ENCODE measurements at regions not wholly inside any gene's neighbourhood (a gene's known extent, or its start where the extent isn't known, plus 50 kb on each side); places are given as distances from the start of the nearest gene placed in this dataset.
"Not testable (repeated sequence)": the region's sequence is repeated elsewhere in the genome, so short reads cannot be mapped to it uniquely, and the experiment has no call there.

DNA sequence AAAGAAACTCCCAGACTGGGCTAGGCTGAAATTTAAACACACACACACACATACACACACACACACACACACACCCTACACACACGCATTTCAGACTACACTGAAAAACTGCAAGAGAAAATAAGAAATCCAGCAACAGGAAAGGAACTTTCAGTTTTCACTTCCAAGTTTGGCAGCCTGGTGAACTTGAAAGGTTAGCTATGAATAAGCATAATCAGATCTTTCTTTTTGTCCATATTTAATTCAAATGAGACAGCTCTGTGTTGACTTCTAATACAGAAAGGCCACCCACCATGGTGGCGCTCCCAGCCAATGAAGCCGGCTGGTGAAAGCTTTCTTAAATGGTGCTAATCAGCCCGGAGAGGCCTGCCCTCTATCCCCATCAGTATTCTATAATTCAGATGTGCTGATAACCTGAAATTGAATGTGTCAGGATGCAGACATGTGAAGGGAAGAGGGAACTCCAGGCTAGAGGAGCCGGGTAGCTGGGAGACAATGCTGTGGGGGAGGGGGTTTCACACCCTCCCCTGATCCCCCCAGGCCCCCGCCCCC is 108.3 kb upstream of the ZNF536 start:
- DNase-seq = no peak
- Histone ChIP-seq H3K27me3 (replicated peaks in 1 of 7) (peaks cover 0 to 51% (median 0%) of the 10 kb centered on the region in 7 donors), H3K27ac (no peak overlapping the region), H3K9me3 (no peaks in the 10 kb centered on the region), H3K4me3 (no peak overlapping the region), H3K36me3 (no peaks in the 10 kb centered on the region), H3K4me1 (no peaks in the 10 kb centered on the region)
- WGBS, 5 donors = 28 to 36% (median 32%) methylated on average over 6 of the region's 6 CpGs
- TF ChIP-seq CTCF (IDR thresholded peaks at IDR 0.05 in 8 of 11, conservative IDR thresholded peaks at IDR 0.05 in 3 of 11) = no peak
- no peak for TF ChIP-seq POLR2AphosphoS5 (IDR thresholded peaks at IDR 0.05)
- TF ChIP-seq POLR2A (IDR thresholded peaks at IDR 0.05) = no peak
- intact Hi-C loops (cut with DNase I; ENCODE audit: low total_unique reads) = no loop called here

DNA sequence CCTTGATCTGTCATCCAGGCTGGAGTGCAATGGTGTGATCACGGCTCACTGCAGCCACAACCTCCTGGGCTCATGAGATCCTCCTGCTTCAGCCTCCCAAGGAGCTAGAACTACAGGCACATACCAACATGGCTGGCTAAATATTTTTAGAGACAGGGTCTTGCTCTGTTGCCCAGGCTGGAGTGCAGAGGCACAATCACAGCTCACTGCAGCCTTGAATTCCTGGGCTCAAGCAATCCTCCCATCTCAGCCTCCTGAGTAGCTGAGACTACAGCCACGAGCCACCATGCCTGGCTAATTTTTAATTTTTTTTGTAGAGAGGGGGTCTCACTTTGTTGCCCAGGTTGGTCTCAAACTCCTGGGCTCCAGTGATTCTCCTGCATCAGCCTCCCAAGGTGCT is 106.3 kb upstream of the ZNF536 start:
- H3K27me3 ChIP-seq (replicated peaks in 1 of 7) = peaks cover 0 to 37% (median 0%) of the 10 kb centered on the region in 7 donors
- intact Hi-C loops (cut with DNase I; ENCODE audit: low total_unique reads) = not testable (repeated sequence)

GRCh38 chr19:30266687-30267086 is 105.5 kb upstream of the ZNF536 start:
- 72 to 83% (median 79%) methylated on average over 6 of the region's 6 CpGs for WGBS, 5 donors
- Histone ChIP-seq H3K9me3 (no peaks in the 10 kb centered on the region), H3K27ac (no peak overlapping the region), H3K4me1 (no peaks in the 10 kb centered on the region), H3K36me3 (no peaks in the 10 kb centered on the region), H3K4me3 (no peak overlapping the region), H3K27me3 (replicated peaks in 1 of 7) (peaks cover 0 to 37% (median 0%) of the 10 kb centered on the region in 7 donors)
- no peak for DNase-seq
- no peak for TF ChIP-seq POLR2A (IDR thresholded peaks at IDR 0.05)
- TF ChIP-seq CTCF (IDR thresholded peaks at IDR 0.05 in 8 of 11, conservative IDR thresholded peaks at IDR 0.05 in 3 of 11) = no peak
- no peak for TF ChIP-seq POLR2AphosphoS5 (IDR thresholded peaks at IDR 0.05)
- intact Hi-C loops (cut with DNase I; ENCODE audit: low total_unique reads) = no loop called here

More for the DNA sequence above, 106.3 kb upstream of the ZNF536 start:
- DNase-seq, H3K36me3 ChIP-seq, H3K4me3 ChIP-seq, H3K9me3 ChIP-seq, H3K4me1 ChIP-seq, H3K27ac ChIP-seq: not testable (repeated sequence)
- WGBS, 5 donors = 65 to 76% (median 73%) methylated on average over 2 of the region's 2 CpGs

DNA sequence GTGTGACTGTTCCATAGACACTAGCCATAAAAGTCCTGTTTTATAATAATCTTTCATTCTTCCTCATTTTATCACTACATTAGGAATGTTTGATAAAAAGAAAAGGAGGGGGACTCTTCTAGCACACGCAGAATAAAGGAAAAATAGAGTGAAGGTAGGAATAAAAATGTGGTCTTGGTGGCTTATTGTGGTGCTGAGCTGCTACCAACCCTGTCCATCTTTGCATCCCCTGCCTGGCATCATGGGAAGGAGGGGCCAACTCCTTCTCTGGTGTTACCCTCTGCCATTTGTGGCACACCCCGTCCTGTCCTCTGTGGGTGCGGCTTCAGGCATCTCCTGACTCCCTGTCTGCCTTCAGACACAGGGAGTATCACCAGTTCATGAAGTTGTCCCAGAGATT is 104.9 kb upstream of the ZNF536 start:
- whole genome bisulfite sequencing, 5 donors = 60 to 82% (median 65%) methylated on average over 3 of the region's 3 CpGs
- intact Hi-C loops (cut with DNase I; ENCODE audit: low total_unique reads) = no loop called here

More for the DNA sequence above, 104.9 kb upstream of the ZNF536 start:
- Histone ChIP-seq H3K9me3 (peaks cover 0 to 6% (median 2%) of the 10 kb centered on the region in 8 donors), H3K4me1 (no peaks in the 10 kb centered on the region), H3K36me3 (no peaks in the 10 kb centered on the region), H3K27ac (no peak overlapping the region), H3K27me3 (replicated peaks in 1 of 7) (peaks cover 0 to 35% (median 0%) of the 10 kb centered on the region in 7 donors), H3K4me3 (no peak overlapping the region)
- TF ChIP-seq POLR2A (IDR thresholded peaks at IDR 0.05) = no peak
- TF ChIP-seq CTCF (IDR thresholded peaks at IDR 0.05 in 8 of 11, conservative IDR thresholded peaks at IDR 0.05 in 3 of 11) = no peak
- TF ChIP-seq POLR2AphosphoS5 (IDR thresholded peaks at IDR 0.05) = no peak
- no peak for DNase-seq
